ENCODE measurements at regions not wholly inside any gene's neighbourhood (a gene's known extent, or its start where the extent isn't known, plus 50 kb on each side); places are given as distances from the start of the nearest gene placed in this dataset.

DNA sequence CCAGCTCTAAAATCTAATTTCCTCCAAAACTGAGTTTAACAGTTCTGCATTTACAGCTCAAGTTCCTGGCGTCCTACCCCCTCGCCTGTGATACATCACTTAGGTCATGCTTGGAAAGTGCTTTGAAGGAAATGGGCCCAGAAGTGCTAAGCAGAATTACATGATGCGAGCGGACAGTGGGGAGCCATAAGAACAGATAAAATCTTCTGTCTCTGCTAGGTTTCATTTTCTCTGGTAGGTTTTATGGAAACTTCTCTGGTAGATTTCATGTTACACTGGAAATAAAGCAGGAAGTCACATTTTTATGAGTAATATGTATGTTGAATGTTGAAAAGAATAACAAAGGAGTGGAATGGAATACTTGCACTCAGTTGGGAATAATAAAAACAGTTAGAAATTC is 138.3 kb downstream of the ZDHHC21 start:
- TF ChIP-seq, protein P1, sequence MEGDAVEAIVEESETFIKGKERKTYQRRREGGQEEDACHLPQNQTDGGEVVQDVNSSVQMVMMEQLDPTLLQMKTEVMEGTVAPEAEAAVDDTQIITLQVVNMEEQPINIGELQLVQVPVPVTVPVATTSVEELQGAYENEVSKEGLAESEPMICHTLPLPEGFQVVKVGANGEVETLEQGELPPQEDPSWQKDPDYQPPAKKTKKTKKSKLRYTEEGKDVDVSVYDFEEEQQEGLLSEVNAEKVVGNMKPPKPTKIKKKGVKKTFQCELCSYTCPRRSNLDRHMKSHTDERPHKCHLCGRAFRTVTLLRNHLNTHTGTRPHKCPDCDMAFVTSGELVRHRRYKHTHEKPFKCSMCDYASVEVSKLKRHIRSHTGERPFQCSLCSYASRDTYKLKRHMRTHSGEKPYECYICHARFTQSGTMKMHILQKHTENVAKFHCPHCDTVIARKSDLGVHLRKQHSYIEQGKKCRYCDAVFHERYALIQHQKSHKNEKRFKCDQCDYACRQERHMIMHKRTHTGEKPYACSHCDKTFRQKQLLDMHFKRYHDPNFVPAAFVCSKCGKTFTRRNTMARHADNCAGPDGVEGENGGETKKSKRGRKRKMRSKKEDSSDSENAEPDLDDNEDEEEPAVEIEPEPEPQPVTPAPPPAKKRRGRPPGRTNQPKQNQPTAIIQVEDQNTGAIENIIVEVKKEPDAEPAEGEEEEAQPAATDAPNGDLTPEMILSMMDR (IDR thresholded peaks at IDR 0.05; ENCODE audit: low read length), result no peak
- no peak for TF ChIP-seq EZH2 (IDR thresholded peaks at IDR 0.05; ENCODE audit: borderline replicate concordance, low read length)
